G401 (cell line): ENCODE measurements at regions not wholly inside any gene's neighbourhood (a gene's known extent, or its start where the extent isn't known, plus 50 kb on each side); places are given as distances from the start of the nearest gene placed in this dataset.

Experiments
- DNase-seq: peaks from one replicate; pipeline ENCODE4 v3.0.0-alpha.2; 2015; ENCODE audit warnings: low spot score
- in situ Hi-C: cut with HindIII; loops from 2 replicates; pipeline ENCODE4 v1.10.0; 2016; ENCODE audit warnings: low sequenced_read_pairs, mixed read lengths

DNA sequence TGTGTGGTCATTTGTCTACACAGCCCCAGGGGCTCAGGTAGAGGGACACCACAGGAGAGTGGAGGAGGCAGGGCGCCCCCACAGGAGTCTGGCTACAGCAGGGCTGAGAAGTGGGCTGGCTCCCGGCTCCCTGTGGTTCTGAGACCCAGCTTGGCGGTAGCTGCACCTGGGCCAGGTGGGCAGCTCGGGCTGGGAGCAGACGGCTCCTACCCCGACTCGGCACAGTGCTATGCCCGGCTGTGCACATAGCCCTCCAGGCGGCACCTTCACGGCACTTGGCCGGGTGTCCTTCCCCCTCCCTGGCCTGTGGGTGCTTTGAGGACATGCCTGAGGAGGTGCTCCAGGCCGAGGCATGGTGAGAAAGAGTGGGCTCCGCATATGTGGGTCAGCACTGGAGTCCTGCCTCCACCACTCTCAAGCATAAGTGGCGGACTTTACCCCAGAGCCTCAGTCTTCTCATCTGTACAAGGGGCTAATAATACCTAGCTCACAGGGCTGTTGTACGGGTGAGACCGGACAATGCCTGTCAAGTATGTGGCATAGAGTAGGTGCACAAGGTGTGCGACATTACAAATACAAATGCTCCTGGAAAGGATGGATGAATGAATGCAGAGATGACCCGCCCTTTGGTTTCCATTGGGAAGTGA, 50.1 kb upstream of the JPH3 start:
- in situ Hi-C loops, result no loop called here
- no peak for DNase-seq

DNA sequence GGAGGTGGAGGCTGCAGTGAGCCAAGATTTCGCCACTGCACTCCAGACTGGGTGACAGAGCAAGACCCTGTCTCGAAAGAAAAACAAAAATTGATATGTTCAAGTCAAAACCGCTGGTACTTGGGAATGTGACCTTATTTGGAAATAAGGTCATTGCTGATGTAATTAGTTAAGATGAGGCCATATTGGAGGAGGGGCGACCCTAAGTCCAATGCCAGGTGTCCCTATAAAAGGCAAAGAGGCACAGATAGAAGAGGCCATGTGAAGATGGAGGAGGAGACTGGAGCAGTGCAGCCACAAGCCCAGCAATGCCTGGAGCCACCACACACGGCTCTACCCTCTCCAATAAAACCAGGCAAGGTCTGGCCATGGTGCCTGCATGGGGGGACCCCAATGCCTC, 50.8 kb upstream of the JPH3 start:
- DNase-seq, result no peak
- in situ Hi-C loops, result no loop called here

GRCh38 chr16:87550495-87550961, 51.8 kb upstream of the JPH3 start:
- in situ Hi-C loops, result no loop called here
- peak; percentile 44 for DNase-seq

- in situ Hi-C loops, result no loop called here
Observed at GRCh38 chr16:87549627-87550494, 52.4 kb upstream of the JPH3 start.

GRCh38 chr16:87548046-87548445, 54.3 kb upstream of the JPH3 start:
- in situ Hi-C loops, result no loop called here
- DNase-seq, result no peak

More at GRCh38 chr16:87549627-87550494, 52.4 kb upstream of the JPH3 start:
- no peak for DNase-seq

- DNase-seq, result peak; percentile 63
- in situ Hi-C loops, result no loop called here
Observed at GRCh38 chr16:87543436-87544191, 50.8 kb upstream of the ZCCHC14 start.

DNA sequence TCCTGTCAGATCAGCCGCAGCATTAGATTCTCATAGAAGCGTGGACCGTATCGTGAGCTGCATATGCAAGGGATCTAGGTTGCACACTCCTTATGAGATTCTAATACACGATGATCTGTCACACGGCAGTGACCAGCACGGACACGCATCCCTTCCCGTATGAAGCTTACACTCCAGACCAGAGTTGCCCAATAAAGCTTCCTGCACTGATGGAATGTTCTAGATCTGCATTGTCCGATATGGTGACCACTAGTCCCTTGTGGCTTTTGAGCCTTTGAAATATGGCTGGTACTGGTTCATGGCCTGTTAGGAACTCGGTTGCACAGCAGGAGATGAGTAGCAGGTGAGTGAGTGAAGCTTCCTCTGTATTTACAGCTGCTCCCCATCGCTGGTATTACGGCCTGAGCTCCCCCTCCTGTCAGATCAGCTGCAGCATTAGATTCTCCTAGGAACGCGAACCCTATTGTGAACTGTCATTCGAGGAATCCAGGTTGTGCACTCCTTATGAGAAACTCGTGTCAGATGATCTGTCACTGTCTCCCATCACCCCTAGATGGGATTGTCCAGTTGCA, 49.8 kb upstream of the ZCCHC14 start:
- in situ Hi-C loops, result no loop called here
- DNase-seq, result no peak
